GM18870 (cell line): ENCODE measurements at regions not wholly inside any gene's neighbourhood (a gene's known extent, or its start where the extent isn't known, plus 50 kb on each side); places are given as distances from the start of the nearest gene placed in this dataset.
"Not testable (repeated sequence)": the region's sequence is repeated elsewhere in the genome, so short reads cannot be mapped to it uniquely, and the experiment has no call there.

ENCODE experiments used
- ATAC-seq: cut with Tn5 transposase; IDR thresholded peaks from one replicate; pipeline ENCODE4 v1.9.1; 2021; ENCODE audit warnings: moderate library complexity; ENCODE audit not compliant: unreplicated experiment

GRCh38 chr11:13168271-13168670 is 109.3 kb upstream of the BMAL1 start:
- ATAC-seq = no peak

DNA sequence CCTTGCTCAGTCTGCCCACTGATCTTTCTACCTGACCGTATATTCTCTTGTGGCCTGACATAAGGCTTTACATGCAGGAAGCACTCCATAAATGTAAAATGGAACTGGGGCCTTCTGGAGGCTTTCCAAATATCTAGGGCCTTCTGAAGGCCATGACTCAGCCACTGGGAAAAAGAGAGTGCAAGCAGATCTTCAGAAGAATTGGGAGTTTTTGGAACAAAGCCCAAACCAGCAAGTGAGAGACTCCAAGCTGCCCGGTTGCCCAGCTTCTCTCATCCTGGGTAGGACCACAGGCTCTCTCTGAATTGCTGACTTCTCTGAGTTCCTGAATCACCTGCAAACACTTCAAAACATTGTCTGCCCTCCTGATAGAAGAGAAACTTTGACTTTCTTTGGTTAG is 107.9 kb upstream of the BMAL1 start:
- ATAC-seq = no peak

DNA sequence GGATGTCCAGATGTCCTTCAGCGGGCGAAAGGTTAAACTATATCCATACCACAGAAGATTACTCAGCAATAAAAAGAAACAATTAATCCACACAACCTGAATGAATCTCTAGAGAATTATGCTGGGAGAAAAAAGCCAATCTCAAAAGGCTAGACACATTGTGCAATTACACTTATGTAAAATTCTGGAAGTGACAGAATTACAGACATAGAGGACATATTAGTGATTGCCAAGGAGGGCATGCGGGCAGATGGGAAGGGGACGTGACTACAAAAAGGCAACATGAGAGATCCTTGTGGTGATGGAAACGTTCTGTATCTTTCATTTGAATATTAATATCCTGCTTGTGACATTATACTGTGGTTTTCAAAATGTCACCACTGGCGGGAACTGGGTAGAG is 103.5 kb upstream of the BMAL1 start:
- no peak for ATAC-seq

DNA sequence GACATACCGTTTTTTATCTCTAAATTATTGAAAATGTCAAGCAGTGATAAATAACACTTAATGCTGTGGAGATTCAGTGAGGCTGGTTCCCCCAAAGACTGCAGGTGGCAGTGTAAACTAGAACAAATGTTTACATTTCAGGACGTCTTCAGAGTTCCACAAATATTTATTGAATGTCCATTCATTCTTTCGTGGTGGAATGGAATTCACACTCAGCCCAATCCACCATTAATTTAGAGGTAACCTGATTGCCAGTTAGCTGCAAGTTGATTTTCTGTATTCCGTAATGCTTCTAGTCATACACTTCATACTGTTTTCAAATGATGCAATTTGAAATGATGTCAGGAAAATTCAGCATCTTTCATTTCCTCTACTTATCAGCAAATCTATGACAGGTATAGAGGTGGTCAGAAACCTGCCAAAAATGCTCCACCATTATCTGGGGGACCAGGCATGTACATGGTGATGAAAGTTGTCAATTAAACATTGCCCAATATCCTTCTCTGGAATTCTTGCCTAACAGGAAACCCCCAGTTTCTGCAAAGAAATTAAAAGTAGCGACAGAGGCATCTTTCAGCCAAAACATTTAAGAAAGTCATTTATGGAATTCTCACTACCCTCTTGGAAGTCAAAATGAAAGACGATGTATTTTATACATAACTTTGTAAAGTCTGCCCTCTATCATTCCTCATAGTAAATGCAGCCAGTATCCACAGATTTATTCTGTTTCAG is 94.3 kb upstream of the BMAL1 start:
- no peak for ATAC-seq

DNA sequence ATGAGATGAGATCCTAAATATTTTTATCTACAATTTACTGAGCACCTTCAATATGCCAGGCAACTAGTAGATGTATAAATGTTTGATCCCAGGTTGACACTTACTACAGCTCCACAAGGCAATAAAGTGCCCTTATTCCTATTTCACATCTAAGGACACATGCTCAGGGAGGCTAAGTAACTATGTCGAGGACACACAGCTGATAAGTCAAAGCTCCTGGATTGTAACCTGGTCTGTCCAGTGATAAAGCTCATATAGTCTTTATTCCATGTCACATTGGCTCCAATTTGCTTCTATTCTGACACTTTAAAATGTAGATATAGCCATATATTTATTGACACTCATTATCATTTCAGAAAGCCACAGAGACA is 93.8 kb upstream of the BMAL1 start:
- ATAC-seq = no peak

GRCh38 chr11:13184295-13184794 is 93.2 kb upstream of the BMAL1 start:
- no peak for ATAC-seq

GRCh38 chr11:13188179-13188578 is 89.4 kb upstream of the BMAL1 start:
- ATAC-seq = no peak

- ATAC-seq = no peak
Measured at GRCh38 chr11:13189561-13190426, 87.8 kb upstream of the BMAL1 start.

GRCh38 chr11:13193613-13194012 is 84.0 kb upstream of the BMAL1 start:
- ATAC-seq = no peak

- not testable (repeated sequence) for ATAC-seq
Measured at GRCh38 chr11:13197374-13197773, 80.2 kb upstream of the BMAL1 start.

GRCh38 chr11:13205486-13205885 is 72.1 kb upstream of the BMAL1 start:
- ATAC-seq = peak; percentile 74

- no peak for ATAC-seq
Measured at GRCh38 chr11:13206086-13206640, 71.4 kb upstream of the BMAL1 start.

DNA sequence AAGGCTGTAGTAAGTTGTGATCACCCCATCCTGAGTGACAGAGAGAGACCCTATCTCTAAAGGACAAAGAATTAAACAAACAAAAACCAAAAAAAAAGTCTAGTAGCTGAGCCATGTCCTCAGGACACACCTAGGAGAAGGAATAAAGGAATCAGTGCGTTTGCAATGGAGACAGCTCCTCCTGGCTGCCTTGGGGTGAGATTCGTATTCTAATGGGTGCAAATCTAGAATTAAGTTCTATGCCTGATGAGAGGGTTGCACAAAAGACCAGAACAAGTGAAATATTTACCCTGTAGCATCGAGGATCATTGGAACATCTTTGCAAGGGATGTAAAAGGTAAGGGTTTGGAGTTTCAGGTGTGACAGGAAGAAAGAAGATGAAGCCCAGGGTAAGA is 70.3 kb upstream of the BMAL1 start:
- ATAC-seq = no peak

DNA sequence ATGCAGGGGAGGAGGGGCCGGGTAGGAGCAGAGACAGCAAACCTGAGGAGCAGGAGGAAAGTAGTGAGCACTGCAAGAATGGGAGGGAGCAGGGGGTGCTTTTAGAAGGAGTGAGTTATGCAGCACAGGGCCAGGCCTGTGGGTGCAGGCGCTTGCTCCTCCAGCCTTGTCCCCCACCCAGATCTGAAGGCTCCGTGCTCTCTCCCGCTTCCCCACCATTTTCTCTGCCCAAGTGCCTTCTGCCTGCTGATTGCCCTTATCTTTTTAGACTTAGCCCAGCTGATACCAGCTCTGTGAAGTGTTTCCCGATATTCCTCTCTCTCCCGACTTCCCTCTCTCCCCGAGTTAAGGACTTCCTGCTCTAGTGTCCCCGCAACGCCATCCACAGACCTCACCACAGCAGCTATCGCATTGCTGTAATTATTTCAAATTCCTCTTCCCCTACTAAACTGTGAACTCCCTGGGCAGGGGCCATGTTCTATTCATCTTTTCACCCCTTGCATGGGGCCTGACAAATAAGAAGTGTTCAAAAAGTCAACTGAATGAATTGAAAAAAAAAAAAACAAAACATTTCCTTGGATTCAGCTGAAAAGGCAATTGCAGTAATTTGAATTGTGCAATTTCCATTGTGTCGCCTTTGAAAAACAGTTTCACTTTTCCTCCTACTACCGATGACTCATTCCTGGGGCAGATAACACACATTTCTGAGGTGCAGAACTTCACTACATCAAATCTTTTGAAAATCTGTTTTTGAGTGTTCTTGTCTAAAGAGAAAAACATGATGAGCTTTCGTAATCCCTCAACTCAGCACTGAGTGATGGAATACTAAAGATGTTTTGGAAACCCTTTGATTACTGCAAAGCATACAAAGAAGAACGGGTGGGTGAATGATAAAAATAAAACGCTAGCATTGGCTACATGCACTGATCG is 69.7 kb upstream of the BMAL1 start:
- no peak for ATAC-seq

DNA sequence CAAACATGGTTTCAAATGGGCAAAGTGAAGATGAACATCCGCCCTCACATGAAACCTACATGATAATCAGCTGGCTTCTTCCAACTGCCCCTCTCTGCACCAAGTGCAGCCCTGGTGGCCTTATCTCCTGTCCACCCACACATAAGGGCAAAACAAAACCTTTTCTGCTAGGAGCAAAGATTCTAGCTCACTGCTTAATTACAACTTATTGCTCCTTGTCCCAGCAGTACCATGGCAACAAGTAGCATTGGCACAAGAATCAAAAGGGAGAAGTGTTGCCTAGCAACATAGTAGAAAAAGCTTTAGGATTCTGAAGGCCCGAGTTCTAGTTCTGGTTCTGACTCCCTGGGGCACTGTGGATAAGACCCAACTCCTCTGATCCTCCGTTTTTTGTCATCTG is 68.7 kb upstream of the BMAL1 start:
- ATAC-seq = no peak

- no peak for ATAC-seq
Measured at GRCh38 chr11:13209379-13209778, 68.2 kb upstream of the BMAL1 start.

DNA sequence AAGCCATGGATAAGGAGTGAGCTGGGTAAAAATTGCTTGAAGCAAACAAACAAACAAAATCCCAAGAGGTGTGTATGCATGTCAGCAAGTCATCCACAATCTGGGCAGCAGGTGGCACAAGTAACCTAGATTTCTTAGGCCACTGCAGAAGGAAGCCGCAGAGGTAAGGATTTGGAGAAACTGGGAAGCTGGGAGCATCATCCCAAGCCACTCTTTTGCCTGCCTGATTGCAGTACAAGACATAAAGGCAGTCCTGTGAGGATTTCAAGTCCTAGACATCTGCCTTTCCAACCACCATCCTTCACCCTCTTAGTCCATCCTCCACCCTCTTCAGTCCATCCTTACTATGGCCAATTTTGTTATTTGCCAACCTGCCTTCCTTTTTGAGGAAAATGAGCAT is 67.2 kb upstream of the BMAL1 start:
- ATAC-seq = no peak

DNA sequence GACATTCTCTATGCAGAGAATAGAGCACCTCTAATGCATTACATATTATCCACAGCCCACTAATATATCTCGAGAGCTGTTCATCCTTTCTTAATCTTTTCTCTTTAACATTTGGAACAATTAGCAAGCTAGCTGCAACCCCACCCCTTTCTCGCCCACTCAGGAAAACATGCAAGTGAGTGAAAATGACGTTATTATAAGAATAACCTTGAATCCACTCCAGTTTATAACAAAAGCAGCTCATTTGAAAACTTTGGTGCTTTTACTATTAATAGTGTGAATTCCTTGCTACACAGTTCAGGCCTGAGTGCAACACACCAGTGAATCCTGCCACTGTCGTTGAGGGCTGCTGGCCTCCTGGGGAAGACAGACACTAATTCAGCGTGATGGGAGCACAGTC is 63.3 kb upstream of the BMAL1 start:
- no peak for ATAC-seq

- no peak for ATAC-seq
Measured at GRCh38 chr11:13215149-13215548, 62.4 kb upstream of the BMAL1 start.

- no peak for ATAC-seq
Measured at GRCh38 chr11:13216019-13216710, 61.4 kb upstream of the BMAL1 start.
